DND-41 (cell line): ENCODE measurements at regions not wholly inside any gene's neighbourhood (a gene's known extent, or its start where the extent isn't known, plus 50 kb on each side); places are given as distances from the start of the nearest gene placed in this dataset.

Source experiments
- CTCF ChIP-seq: IDR thresholded peaks from 2 replicates; pipeline ENCODE4 v1.5.1; 2012; ENCODE audit warnings: borderline replicate concordance, low read length, moderate library complexity, mild to moderate bottlenecking; ENCODE audit not compliant: poor library complexity, severe bottlenecking; ENCODE audit errors: extremely low read depth
- EZH2 ChIP-seq: IDR thresholded peaks from 3 replicates; pipeline ENCODE4 v1.6.1; 2012; ENCODE audit warnings: borderline replicate concordance, low read depth, mild to moderate bottlenecking, moderate library complexity, low read length, inconsistent platforms; ENCODE audit not compliant: severe bottlenecking

GRCh38 chr5:4191703-4192102 is 596.1 kb downstream of the IRX1 start:
- TF ChIP-seq CTCF = no peak
- no peak for TF ChIP-seq EZH2
